Astrocyte (in vitro differentiated cells and primary cell): ENCODE measurements at regions not wholly inside any gene's neighbourhood (a gene's known extent, or its start where the extent isn't known, plus 50 kb on each side); places are given as distances from the start of the nearest gene placed in this dataset.

Source experiments
- EZH2 ChIP-seq: IDR thresholded peaks from 2 replicates; pipeline ENCODE4 v1.6.1; 2012; ENCODE audit warnings: mild to moderate bottlenecking, low read length, inconsistent platforms; ENCODE audit not compliant: insufficient read depth
- TF ChIP-seq, protein P1 (sequence below): IDR thresholded peaks from 2 replicates; pipeline ENCODE4 v1.5.1; 2011; ENCODE audit warnings: low read depth, mild to moderate bottlenecking, inconsistent platforms, low read length, moderate library complexity; ENCODE audit not compliant: insufficient read depth

DNA sequence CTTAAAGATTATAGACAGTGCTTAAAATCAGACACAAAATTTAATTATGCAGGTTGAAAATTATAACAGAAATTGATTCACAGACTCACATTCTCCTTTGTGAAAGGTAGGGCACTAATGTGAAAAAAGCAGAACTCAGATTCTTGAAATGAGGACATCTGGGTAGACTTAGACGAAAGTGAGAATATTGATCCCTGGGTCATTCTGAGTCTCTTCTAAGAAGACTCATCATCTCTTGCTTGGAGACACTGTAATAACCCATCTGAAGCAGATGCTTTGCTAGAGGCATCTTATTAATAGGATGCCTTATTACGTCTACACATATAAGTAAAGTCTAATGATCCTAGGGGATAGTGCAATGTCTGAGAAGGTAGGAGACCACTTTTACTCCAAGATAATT, 274.4 kb downstream of the HINT1 start:
- TF ChIP-seq, protein P1, sequence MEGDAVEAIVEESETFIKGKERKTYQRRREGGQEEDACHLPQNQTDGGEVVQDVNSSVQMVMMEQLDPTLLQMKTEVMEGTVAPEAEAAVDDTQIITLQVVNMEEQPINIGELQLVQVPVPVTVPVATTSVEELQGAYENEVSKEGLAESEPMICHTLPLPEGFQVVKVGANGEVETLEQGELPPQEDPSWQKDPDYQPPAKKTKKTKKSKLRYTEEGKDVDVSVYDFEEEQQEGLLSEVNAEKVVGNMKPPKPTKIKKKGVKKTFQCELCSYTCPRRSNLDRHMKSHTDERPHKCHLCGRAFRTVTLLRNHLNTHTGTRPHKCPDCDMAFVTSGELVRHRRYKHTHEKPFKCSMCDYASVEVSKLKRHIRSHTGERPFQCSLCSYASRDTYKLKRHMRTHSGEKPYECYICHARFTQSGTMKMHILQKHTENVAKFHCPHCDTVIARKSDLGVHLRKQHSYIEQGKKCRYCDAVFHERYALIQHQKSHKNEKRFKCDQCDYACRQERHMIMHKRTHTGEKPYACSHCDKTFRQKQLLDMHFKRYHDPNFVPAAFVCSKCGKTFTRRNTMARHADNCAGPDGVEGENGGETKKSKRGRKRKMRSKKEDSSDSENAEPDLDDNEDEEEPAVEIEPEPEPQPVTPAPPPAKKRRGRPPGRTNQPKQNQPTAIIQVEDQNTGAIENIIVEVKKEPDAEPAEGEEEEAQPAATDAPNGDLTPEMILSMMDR: no peak
- TF ChIP-seq EZH2: no peak
